A549 (cell line): ENCODE measurements at regions not wholly inside any gene's neighbourhood (a gene's known extent, or its start where the extent isn't known, plus 50 kb on each side); places are given as distances from the start of the nearest gene placed in this dataset.

Source experiments
- KDM1A ChIP-seq: fragments of 200-600 bp; sonication (generic); IDR thresholded peaks from 2 replicates; pipeline ENCODE4 v1.6.1; 2016; ENCODE audit warnings: low read depth, mild to moderate bottlenecking
- POLR2A ChIP-seq: IDR thresholded peaks from 2 replicates; pipeline ENCODE4 v1.6.1; 2012; ENCODE audit warnings: mild to moderate bottlenecking, low read length
- TF ChIP-seq, protein P1 (sequence below): IDR thresholded peaks from 2 replicates; pipeline ENCODE4 v1.6.1; 2012

DNA sequence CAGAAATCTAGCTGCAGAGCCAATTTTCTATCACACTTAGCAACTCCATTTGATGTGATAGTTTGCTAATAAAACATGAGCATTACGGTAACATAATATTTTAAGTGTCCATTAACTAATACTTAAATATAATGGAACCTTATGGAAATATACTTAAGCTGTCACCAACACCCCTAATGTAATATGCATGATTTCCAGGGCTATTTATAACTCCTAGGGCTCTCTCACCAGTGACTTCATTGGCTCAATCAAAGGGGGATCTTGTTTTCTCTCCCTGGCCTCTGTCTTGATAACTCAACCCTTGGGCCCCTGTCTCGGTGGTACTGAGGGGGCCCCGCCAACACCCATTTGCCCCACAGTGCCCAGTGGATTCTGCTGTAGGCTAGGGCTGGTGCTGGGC, 170.4 kb downstream of the SALL1 start:
- TF ChIP-seq, protein P1, sequence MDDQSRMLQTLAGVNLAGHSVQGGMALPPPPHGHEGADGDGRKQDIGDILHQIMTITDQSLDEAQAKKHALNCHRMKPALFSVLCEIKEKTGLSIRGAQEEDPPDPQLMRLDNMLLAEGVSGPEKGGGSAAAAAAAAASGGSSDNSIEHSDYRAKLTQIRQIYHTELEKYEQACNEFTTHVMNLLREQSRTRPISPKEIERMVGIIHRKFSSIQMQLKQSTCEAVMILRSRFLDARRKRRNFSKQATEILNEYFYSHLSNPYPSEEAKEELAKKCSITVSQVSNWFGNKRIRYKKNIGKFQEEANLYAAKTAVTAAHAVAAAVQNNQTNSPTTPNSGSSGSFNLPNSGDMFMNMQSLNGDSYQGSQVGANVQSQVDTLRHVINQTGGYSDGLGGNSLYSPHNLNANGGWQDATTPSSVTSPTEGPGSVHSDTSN = no peak
- TF ChIP-seq KDM1A = no peak
- TF ChIP-seq POLR2A = no peak
